NCI-H460 (cell line): ENCODE measurements at regions not wholly inside any gene's neighbourhood (a gene's known extent, or its start where the extent isn't known, plus 50 kb on each side); places are given as distances from the start of the nearest gene placed in this dataset.

Source experiments
- DNase-seq: peaks from one replicate; pipeline ENCODE4 v3.0.0-alpha.2; 2016; ENCODE audit warnings: low read depth; ENCODE audit errors: extremely low read depth
- small RNA-seq, 2 experiments: library from RNA; depleted of rRNA; stranded (forward); fragments of <200 nt; gene quantifications; one replicate each; pipeline ENCODE3, GENCODE V24; 2014

GRCh38 chr2:9782197-9782719 is 61.0 kb upstream of the TAF1B start:
- no peak for DNase-seq

GRCh38 chr2:9789371-9789770 is 53.9 kb upstream of the TAF1B start:
- DNase-seq: no peak

- no peak for DNase-seq
Measured at GRCh38 chr2:9790702-9791225, 52.5 kb upstream of the TAF1B start.

- DNase-seq: no peak
Measured at GRCh38 chr2:9791711-9792110, 51.6 kb upstream of the TAF1B start.

GRCh38 chr2:9793156-9793917 is 49.9 kb upstream of the TAF1B start:
- DNase-seq: no peak

Small RNA genes lying in the stretch of these regions (small RNA-seq; reads per million reads assigned to genes)
- gene AC082651.2 (0 reads per million in 2 experiments), gene RNU4-73P (0 reads per million in 2 experiments)
